Hepatocyte (in vitro differentiated cells): ENCODE measurements at regions not wholly inside any gene's neighbourhood (a gene's known extent, or its start where the extent isn't known, plus 50 kb on each side); places are given as distances from the start of the nearest gene placed in this dataset.

Source experiments
- EZH2 ChIP-seq: fragments of 200-600 bp; sonication (generic); IDR thresholded peaks from 2 replicates; pipeline ENCODE4 v1.6.1; 2016; ENCODE audit warnings: antibody characterized with exemption, mild to moderate bottlenecking, borderline replicate concordance
- TF ChIP-seq, protein P1 (sequence below): fragments of 200-600 bp; sonication (generic); IDR thresholded peaks from 2 replicates; pipeline ENCODE4 v1.5.1; 2016; ENCODE audit warnings: antibody characterized with exemption, mild to moderate bottlenecking; ENCODE audit not compliant: poor library complexity

DNA sequence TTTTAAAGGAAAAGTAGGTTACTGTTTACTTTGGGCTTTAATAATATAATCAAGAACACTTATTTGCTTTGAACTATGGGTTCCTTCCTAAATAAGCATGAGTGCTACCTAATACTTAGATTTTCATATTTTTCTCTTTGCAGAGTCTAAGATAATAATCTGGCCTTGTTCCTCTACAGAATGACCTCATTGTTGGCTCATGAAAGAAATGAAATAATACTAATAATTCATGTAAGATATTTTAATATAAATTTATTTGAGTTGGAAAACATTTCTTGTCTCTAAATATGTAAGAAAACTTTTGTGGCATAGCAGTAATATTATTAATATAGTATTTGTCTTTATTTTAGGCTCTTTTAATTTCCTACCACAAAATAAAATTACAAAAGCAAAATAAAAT lies 601.3 kb downstream of the IQCM start:
- TF ChIP-seq, protein P1, sequence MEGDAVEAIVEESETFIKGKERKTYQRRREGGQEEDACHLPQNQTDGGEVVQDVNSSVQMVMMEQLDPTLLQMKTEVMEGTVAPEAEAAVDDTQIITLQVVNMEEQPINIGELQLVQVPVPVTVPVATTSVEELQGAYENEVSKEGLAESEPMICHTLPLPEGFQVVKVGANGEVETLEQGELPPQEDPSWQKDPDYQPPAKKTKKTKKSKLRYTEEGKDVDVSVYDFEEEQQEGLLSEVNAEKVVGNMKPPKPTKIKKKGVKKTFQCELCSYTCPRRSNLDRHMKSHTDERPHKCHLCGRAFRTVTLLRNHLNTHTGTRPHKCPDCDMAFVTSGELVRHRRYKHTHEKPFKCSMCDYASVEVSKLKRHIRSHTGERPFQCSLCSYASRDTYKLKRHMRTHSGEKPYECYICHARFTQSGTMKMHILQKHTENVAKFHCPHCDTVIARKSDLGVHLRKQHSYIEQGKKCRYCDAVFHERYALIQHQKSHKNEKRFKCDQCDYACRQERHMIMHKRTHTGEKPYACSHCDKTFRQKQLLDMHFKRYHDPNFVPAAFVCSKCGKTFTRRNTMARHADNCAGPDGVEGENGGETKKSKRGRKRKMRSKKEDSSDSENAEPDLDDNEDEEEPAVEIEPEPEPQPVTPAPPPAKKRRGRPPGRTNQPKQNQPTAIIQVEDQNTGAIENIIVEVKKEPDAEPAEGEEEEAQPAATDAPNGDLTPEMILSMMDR: no peak
- TF ChIP-seq EZH2: no peak
